GM12878 (cell line): ENCODE measurements at regions not wholly inside any gene's neighbourhood (a gene's known extent, or its start where the extent isn't known, plus 50 kb on each side); places are given as distances from the start of the nearest gene placed in this dataset.

Source experiments
- ATAC-seq: fragments of 200-7000 bp; cut with Tn5 transposase; 3 replicates; pipeline ENCODE4 v1.9.1; 2020; ENCODE audit warnings: mild to moderate bottlenecking, moderate library complexity
- BruUV-seq: library from RNA; stranded (reverse); fragments of 400-500 nt; replicated peaks from 2 replicates; lab custom pipeline; 2021; lab: Mats Ljungman, UMichigan
- CTCF ChIA-PET: fragments of 300-600 bp; sonication (Branson Sonifier 250); formaldehyde crosslinking; extraction: SDS; loops from one replicate; lab custom pipeline; 2021; ENCODE audit warnings: inconsistent platforms; lab: Yijun Ruan, JAX
- POLR2A ChIA-PET: fragments of 350-600 bp; formaldehyde crosslinking; extraction: SDS; loops from one replicate; lab custom pipeline; 2021; ENCODE audit warnings: inconsistent platforms; lab: Charles Lee
- RAD21 ChIA-PET: fragments of 300-600 bp; sonication (Branson Sonifier 250); formaldehyde crosslinking; loops from one replicate; lab custom pipeline; 2023; ENCODE audit warnings: antibody characterized with exemption; ENCODE audit not compliant: unreplicated experiment; lab: Charles Lee
- SMC1A ChIA-PET: fragments of 300-600 bp; sonication (Branson Sonifier 250); formaldehyde crosslinking; loops from one replicate; lab custom pipeline; 2023; ENCODE audit not compliant: unreplicated experiment, uncharacterized antibody; lab: Charles Lee
- DNase-seq: peaks from one replicate; pipeline ENCODE4 v3.0.0-alpha.2; 2011; ENCODE audit warnings: low read depth, low spot score
- FAIRE-seq: peaks from 3 replicates; lab custom pipeline; 2011; peaks lifted over from hg19 to GRCh38; lab: Jason Lieb, UNC
- H2AFZ ChIP-seq: 2 replicates; pipeline ENCODE4 v1.6.0; 2011; ENCODE audit warnings: low read depth, low read length, control low read depth; ENCODE audit not compliant: control insufficient read depth
- H3K27ac ChIP-seq: 2 replicates; pipeline ENCODE4 v1.5.1; 2011; ENCODE audit warnings: control low read depth; ENCODE audit not compliant: control insufficient read depth, insufficient read depth
- H3K27me3 ChIP-seq, 2 experiments: replicated peaks in 1 of 2; 2 replicates each; pipeline versions ENCODE4 v1.6.0 to v1.6.1; 2011; ENCODE audit warnings: low read length in 1 of 2; ENCODE audit not compliant: control insufficient read depth in 2 of 2, insufficient read depth in 2 of 2
- H3K36me3 ChIP-seq, 2 experiments: 2 replicates each; pipeline ENCODE4 v1.5.1; 2011; ENCODE audit warnings: low read length in 1 of 2; ENCODE audit not compliant: control insufficient read depth in 2 of 2, insufficient read depth in 2 of 2
- H3K4me1 ChIP-seq: 2 replicates; pipeline ENCODE4 v1.6.1; 2011; ENCODE audit warnings: mild to moderate bottlenecking, low read length, moderate library complexity, mixed read lengths; ENCODE audit not compliant: control insufficient read depth, insufficient read depth
- H3K4me2 ChIP-seq: 2 replicates; pipeline ENCODE4 v1.6.0; 2011; ENCODE audit warnings: control low read depth; ENCODE audit not compliant: control insufficient read depth, insufficient read depth
- H3K4me3 ChIP-seq: fragments of 200-600 bp; sonication (generic); 2 replicates; pipeline ENCODE4 v1.5.1; 2016
- H3K79me2 ChIP-seq: 2 replicates; pipeline ENCODE4 v1.6.0; 2011; ENCODE audit warnings: low read length; ENCODE audit not compliant: control insufficient read depth, insufficient read depth
- H3K9ac ChIP-seq: 2 replicates; pipeline ENCODE4 v1.8.0; 2011; ENCODE audit warnings: low read length, control low read depth, mixed read lengths; ENCODE audit not compliant: control insufficient read depth, insufficient read depth
- H3K9me3 ChIP-seq: replicated peaks from 3 replicates; pipeline ENCODE4 v1.5.1; 2011; ENCODE audit warnings: mild to moderate bottlenecking, low read length; ENCODE audit not compliant: control insufficient read depth, insufficient read depth
- H4K20me1 ChIP-seq: 2 replicates; pipeline ENCODE4 v1.6.0; 2011; ENCODE audit not compliant: control insufficient read depth, insufficient read depth
- ASH2L ChIP-seq: fragments of 300-600, 200-600 bp; sonication (generic); IDR thresholded peaks from 2 replicates; pipeline ENCODE4 v1.6.1; 2017; ENCODE audit warnings: low read depth, mild to moderate bottlenecking, borderline replicate concordance
- BACH1 ChIP-seq: fragments of 450-650 bp; IDR thresholded peaks from 2 replicates; pipeline ENCODE4 v1.6.1; 2017; ENCODE audit warnings: mild to moderate bottlenecking, borderline replicate concordance
- CHD1 ChIP-seq: IDR thresholded peaks from 2 replicates; pipeline ENCODE4 v1.6.1; 2012; ENCODE audit warnings: low read depth, low read length, improper control_type of control experiment
- EZH2 ChIP-seq: IDR thresholded peaks from 2 replicates; pipeline ENCODE4 v1.6.1; 2012; ENCODE audit warnings: low read depth, mild to moderate bottlenecking, control low read depth, inconsistent platforms, low read length, borderline replicate concordance; ENCODE audit not compliant: control insufficient read depth
- HDAC2 ChIP-seq: fragments of 200-600 bp; sonication (generic); IDR thresholded peaks from 2 replicates; pipeline ENCODE4 v1.6.1; 2017
- IKZF1 ChIP-seq: fragments of 450-650 bp; conservative IDR thresholded peaks from 2 replicates; pipeline ENCODE4 v1.6.1; 2017; ENCODE audit warnings: antibody characterized with exemption, mild to moderate bottlenecking
- IRF3 ChIP-seq: fragments of 450-650 bp; IDR thresholded peaks from 2 replicates; pipeline ENCODE4 v1.6.1; 2014; ENCODE audit warnings: mild to moderate bottlenecking
- JUNB ChIP-seq: IDR thresholded peaks from 2 replicates; pipeline ENCODE4 v1.6.1; 2016; ENCODE audit warnings: antibody characterized with exemption, mild to moderate bottlenecking
- MTA3 ChIP-seq: IDR thresholded peaks from 2 replicates; pipeline ENCODE4 v1.6.1; 2012; ENCODE audit warnings: low read length, inconsistent platforms, borderline replicate concordance
- NFIC ChIP-seq: IDR thresholded peaks from 2 replicates; pipeline ENCODE4 v1.6.1; 2012; ENCODE audit warnings: low read depth, mild to moderate bottlenecking, inconsistent platforms, low read length, moderate library complexity
- POLR2AphosphoS5 ChIP-seq: IDR thresholded peaks from 2 replicates; pipeline ENCODE4 v1.6.1; 2011; ENCODE audit warnings: mild to moderate bottlenecking, low read length, inconsistent platforms
- RELA ChIP-seq: fragments of 450-650 bp; IDR thresholded peaks from 2 replicates; pipeline ENCODE4 v1.8.0; 2014; ENCODE audit warnings: borderline replicate concordance; ENCODE audit not compliant: partially characterized antibody
- SMAD5 ChIP-seq: IDR thresholded peaks from 2 replicates; pipeline ENCODE4 v1.6.1; 2016; ENCODE audit warnings: antibody characterized with exemption, low read depth
- SMC3 ChIP-seq: IDR thresholded peaks from 2 replicates; pipeline ENCODE4 v1.6.1; 2011; ENCODE audit warnings: low read length, improper control_type of control experiment, borderline replicate concordance
- TARDBP ChIP-seq: IDR thresholded peaks from 2 replicates; pipeline ENCODE4 v1.6.1; 2016; ENCODE audit warnings: borderline replicate concordance
- USF1 ChIP-seq: IDR thresholded peaks from 2 replicates; pipeline ENCODE4 v1.6.1; 2011; ENCODE audit warnings: borderline replicate concordance, low read depth, mild to moderate bottlenecking, moderate library complexity, mixed read lengths, low read length; ENCODE audit not compliant: insufficient read depth; ENCODE audit errors: extremely low read length
- ZNF207 ChIP-seq: fragments of 450-650 bp; IDR thresholded peaks from 2 replicates; pipeline ENCODE4 v1.6.1; 2014; ENCODE audit warnings: antibody characterized with exemption, mild to moderate bottlenecking, borderline replicate concordance
- ZNF24 ChIP-seq: fragments of 450-650 bp; IDR thresholded peaks from 2 replicates; pipeline ENCODE4 v1.6.1; 2017; ENCODE audit warnings: antibody characterized with exemption, mild to moderate bottlenecking
- WGBS: methylation state at CpG from one replicate; pipeline ENCODE4 v1.1.6; 2016; ENCODE audit warnings: low lambda C conversion rate; ENCODE audit not compliant: insufficient replicate concordance, insufficient coverage; ENCODE audit errors: missing lambda C conversion rate; 5-methylcytosine and 5-hydroxymethylcytosine counted together
- in situ Hi-C: fragments of 300-500 bp; cut with MboI; formaldehyde crosslinking; loops from 9 replicates; pipeline ENCODE4 v1.14.3; 2018; ENCODE audit warnings: mixed read lengths
- intact Hi-C: fragments of 100-400 bp; cut with micrococcal nuclease; formaldehyde crosslinking; loops from one replicate; pipeline ENCODE4 v1.14.2; 2022; ENCODE audit not compliant: unreplicated experiment

DNA sequence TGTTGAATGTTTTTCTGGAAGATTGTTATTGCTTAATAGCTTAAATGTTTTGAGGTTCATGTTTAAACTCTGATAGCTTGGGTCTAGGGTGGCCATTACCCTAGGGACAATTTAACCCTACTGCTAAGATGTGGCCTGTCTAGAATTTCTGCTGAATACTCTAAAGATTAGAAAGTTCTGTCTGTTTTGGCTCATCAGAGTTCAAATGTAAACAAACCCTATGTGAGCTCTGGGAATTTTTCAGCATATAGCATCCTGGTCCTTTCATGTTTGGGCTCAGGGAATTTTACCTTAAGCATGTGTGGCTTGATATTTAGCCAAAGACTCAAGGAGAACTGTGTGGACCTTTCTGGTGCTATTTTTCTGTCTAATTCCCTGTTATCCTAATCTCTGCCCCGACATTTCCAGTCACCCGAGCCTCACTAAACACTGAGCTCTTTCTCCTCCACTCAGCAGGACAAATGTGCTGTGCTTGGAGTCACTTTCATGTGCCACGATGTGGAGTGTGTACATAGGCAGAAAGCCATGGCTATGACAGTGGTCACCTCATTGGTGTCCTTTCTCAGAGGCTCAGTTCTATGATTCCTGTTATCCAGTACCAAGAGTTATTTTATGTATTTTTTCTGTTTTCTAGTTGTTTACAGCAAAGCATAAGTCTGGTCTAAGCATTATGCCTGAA, 492.5 kb upstream of the SPHKAP start:
- ATAC-seq (no peak), DNase-seq (no peak), FAIRE-seq (no peak)
- Histone ChIP-seq H3K4me1 (no peaks in the 10 kb centered on the region), H4K20me1 (no peaks in the 10 kb centered on the region), H3K36me3 (no peaks in the 10 kb centered on the region), H3K27me3 (no peaks in the 10 kb centered on the region), H3K4me2 (no peak overlapping the region), H3K79me2 (no peaks in the 10 kb centered on the region), H3K27ac (no peak overlapping the region), H3K9me3 (no peaks in the 10 kb centered on the region), H2AFZ (no peak overlapping the region), H3K4me3 (no peak overlapping the region), H3K9ac (no peak overlapping the region)
- in situ Hi-C loops (loop anchor here (25.0 kb wide), 1 partner anchor 737 kb away; no protein-coding TSS in a partner anchor), intact Hi-C loops (no loop called here)
- WGBS = 0% methylated on average over 3 of the region's 3 CpGs
- ChIA-PET CTCF (interaction anchor here (1.2 kb wide), 1 partner anchor 12 kb away, joined by 3 read pairs; no protein-coding TSS in a partner anchor), SMC1A (interaction anchor here (0.8 to 1.0 kb wide), 2 partner anchors 12 to 17 kb away, joined by 3 read pairs; no protein-coding TSS in a partner anchor), RAD21 (no interaction called here), POLR2A (no interaction called here)
- no TSS peak for BruUV-seq
- TF ChIP-seq HDAC2 = no peak
- no peak for TF ChIP-seq SMAD5
- no peak for TF ChIP-seq ZNF24
- no peak for TF ChIP-seq CHD1
- TF ChIP-seq SMC3 = no peak
- no peak for TF ChIP-seq JUNB
- TF ChIP-seq IRF3 = no peak
- TF ChIP-seq NFIC = no peak
- no peak for TF ChIP-seq RELA
- no peak for TF ChIP-seq IKZF1
- no peak for TF ChIP-seq TARDBP
- TF ChIP-seq EZH2 = no peak
- no peak for TF ChIP-seq USF1
- no peak for TF ChIP-seq ASH2L
- TF ChIP-seq MTA3 = no peak
- no peak for TF ChIP-seq POLR2AphosphoS5
- TF ChIP-seq ZNF207 = no peak
- no peak for TF ChIP-seq BACH1
